ENCODE measurements at regions not wholly inside any gene's neighbourhood (a gene's known extent, or its start where the extent isn't known, plus 50 kb on each side); places are given as distances from the start of the nearest gene placed in this dataset.

GRCh38 chr12:131370791-131371347, 340.0 kb upstream of the SFSWAP start:
- 86% methylated on average over 11 of the region's 11 CpGs for WGBS (ENCODE audit: insufficient coverage)
- no peak for DNase-seq
- POLR2A ChIA-PET = no interaction called here

GRCh38 chr12:131371401-131372170, 339.3 kb upstream of the SFSWAP start:
- H3K4me3 ChIP-seq (ENCODE audit: control insufficient read depth in 1 of 7, extremely low read depth in 1 of 7, insufficient read depth in 4 of 7, low read depth in 2 of 7, low read length in 6 of 7) = no peak overlapping the region
- 93% methylated on average over 16 of the region's 16 CpGs for WGBS (ENCODE audit: insufficient coverage)
- H3K27ac ChIP-seq (ENCODE audit: insufficient read depth in 1 of 2, low read depth in 1 of 2, low read length in 2 of 2, poor library complexity in 1 of 2, severe bottlenecking in 2 of 2) = no peak overlapping the region
- no peaks in the 10 kb centered on the region for H3K9me3 ChIP-seq (ENCODE audit: control extremely low read depth in 1 of 5, control insufficient read depth in 4 of 5, insufficient read depth in 2 of 5, low read depth in 1 of 5, low read length in 4 of 5)
- no peak for DNase-seq
- ChIA-PET CTCF (no interaction called here), POLR2A (no interaction called here)
- no peaks in the 10 kb centered on the region for H3K4me1 ChIP-seq (ENCODE audit: control extremely low read depth in 1 of 4, control insufficient read depth in 4 of 4, insufficient read depth in 4 of 4, low read length in 3 of 4)
- peaks cover 0 to 2% (median 0%) of the 10 kb centered on the region in 5 experiments for H3K27me3 ChIP-seq (replicated peaks in 2 of 5; ENCODE audit: control insufficient read depth in 4 of 5, insufficient read depth in 5 of 5, low read length in 4 of 5)
- no peaks in the 10 kb centered on the region for H3K36me3 ChIP-seq (ENCODE audit: control insufficient read depth in 4 of 4, insufficient read depth in 4 of 4, low read length in 3 of 4)

More at GRCh38 chr12:131370791-131371347, 340.0 kb upstream of the SFSWAP start:
- H3K4me1 ChIP-seq (ENCODE audit: control extremely low read depth in 1 of 4, control insufficient read depth in 4 of 4, insufficient read depth in 4 of 4, low read length in 3 of 4) = no peaks in the 10 kb centered on the region
- CTCF ChIA-PET = no interaction called here
- H3K27ac ChIP-seq (ENCODE audit: insufficient read depth in 1 of 2, low read depth in 1 of 2, low read length in 2 of 2, poor library complexity in 1 of 2, severe bottlenecking in 2 of 2) = no peak overlapping the region
- no peak overlapping the region for H3K4me3 ChIP-seq (ENCODE audit: control insufficient read depth in 1 of 7, extremely low read depth in 1 of 7, insufficient read depth in 4 of 7, low read depth in 2 of 7, low read length in 6 of 7)
- H3K27me3 ChIP-seq (replicated peaks in 2 of 5; ENCODE audit: control insufficient read depth in 4 of 5, insufficient read depth in 5 of 5, low read length in 4 of 5) = peaks cover 0 to 2% (median 0%) of the 10 kb centered on the region in 5 experiments
- no peaks in the 10 kb centered on the region for H3K36me3 ChIP-seq (ENCODE audit: control insufficient read depth in 4 of 4, insufficient read depth in 4 of 4, low read length in 3 of 4)
- H3K9me3 ChIP-seq (ENCODE audit: control extremely low read depth in 1 of 5, control insufficient read depth in 4 of 5, insufficient read depth in 2 of 5, low read depth in 1 of 5, low read length in 4 of 5) = no peaks in the 10 kb centered on the region

GRCh38 chr12:131372171-131372475, 338.8 kb upstream of the SFSWAP start:
- WGBS (ENCODE audit: insufficient coverage) = 96% methylated on average over 8 of the region's 8 CpGs
- Histone ChIP-seq H3K9me3 (ENCODE audit: control extremely low read depth in 1 of 5, control insufficient read depth in 4 of 5, insufficient read depth in 2 of 5, low read depth in 1 of 5, low read length in 4 of 5) (no peaks in the 10 kb centered on the region), H3K4me1 (ENCODE audit: control extremely low read depth in 1 of 4, control insufficient read depth in 4 of 4, insufficient read depth in 4 of 4, low read length in 3 of 4) (no peaks in the 10 kb centered on the region), H3K27ac (ENCODE audit: insufficient read depth in 1 of 2, low read depth in 1 of 2, low read length in 2 of 2, poor library complexity in 1 of 2, severe bottlenecking in 2 of 2) (no peak overlapping the region), H3K27me3 (replicated peaks in 2 of 5; ENCODE audit: control insufficient read depth in 4 of 5, insufficient read depth in 5 of 5, low read length in 4 of 5) (peaks cover 0 to 3% (median 0%) of the 10 kb centered on the region in 5 experiments), H3K4me3 (ENCODE audit: control insufficient read depth in 1 of 7, extremely low read depth in 1 of 7, insufficient read depth in 4 of 7, low read depth in 2 of 7, low read length in 6 of 7) (no peak overlapping the region), H3K36me3 (ENCODE audit: control insufficient read depth in 4 of 4, insufficient read depth in 4 of 4, low read length in 3 of 4) (no peaks in the 10 kb centered on the region)
- ChIA-PET POLR2A (no interaction called here), CTCF (no interaction called here)
- no peak for DNase-seq

- Histone ChIP-seq H3K27ac (ENCODE audit: insufficient read depth in 1 of 2, low read depth in 1 of 2, low read length in 2 of 2, poor library complexity in 1 of 2, severe bottlenecking in 2 of 2) (no peak overlapping the region), H3K4me1 (ENCODE audit: control extremely low read depth in 1 of 4, control insufficient read depth in 4 of 4, insufficient read depth in 4 of 4, low read length in 3 of 4) (no peaks in the 10 kb centered on the region), H3K36me3 (ENCODE audit: control insufficient read depth in 4 of 4, insufficient read depth in 4 of 4, low read length in 3 of 4) (no peaks in the 10 kb centered on the region), H3K27me3 (replicated peaks in 2 of 5; ENCODE audit: control insufficient read depth in 4 of 5, insufficient read depth in 5 of 5, low read length in 4 of 5) (peaks cover 0 to 4% (median 0%) of the 10 kb centered on the region in 5 experiments), H3K9me3 (ENCODE audit: control extremely low read depth in 1 of 5, control insufficient read depth in 4 of 5, insufficient read depth in 2 of 5, low read depth in 1 of 5, low read length in 4 of 5) (no peaks in the 10 kb centered on the region), H3K4me3 (ENCODE audit: control insufficient read depth in 1 of 7, extremely low read depth in 1 of 7, insufficient read depth in 4 of 7, low read depth in 2 of 7, low read length in 6 of 7) (no peak overlapping the region)
- POLR2A ChIA-PET = no interaction called here
- 88% methylated on average over 2 of the region's 2 CpGs for WGBS (ENCODE audit: insufficient coverage)
- no peak for DNase-seq
- CTCF ChIA-PET = no interaction called here
Measured at GRCh38 chr12:131372706-131373195, 338.1 kb upstream of the SFSWAP start.

GRCh38 chr12:131375261-131375971, 335.5 kb upstream of the SFSWAP start:
- CTCF ChIA-PET = no interaction called here
- Histone ChIP-seq H3K27me3 (replicated peaks in 2 of 5; ENCODE audit: control insufficient read depth in 4 of 5, insufficient read depth in 5 of 5, low read length in 4 of 5) (peaks cover 0 to 17% (median 2%) of the 10 kb centered on the region in 5 experiments), H3K4me3 (ENCODE audit: control insufficient read depth in 1 of 7, extremely low read depth in 1 of 7, insufficient read depth in 4 of 7, low read depth in 2 of 7, low read length in 6 of 7) (no peak overlapping the region), H3K9me3 (ENCODE audit: control extremely low read depth in 1 of 5, control insufficient read depth in 4 of 5, insufficient read depth in 2 of 5, low read depth in 1 of 5, low read length in 4 of 5) (no peaks in the 10 kb centered on the region), H3K4me1 (ENCODE audit: control extremely low read depth in 1 of 4, control insufficient read depth in 4 of 4, insufficient read depth in 4 of 4, low read length in 3 of 4) (no peaks in the 10 kb centered on the region), H3K36me3 (ENCODE audit: control insufficient read depth in 4 of 4, insufficient read depth in 4 of 4, low read length in 3 of 4) (no peaks in the 10 kb centered on the region), H3K27ac (ENCODE audit: insufficient read depth in 1 of 2, low read depth in 1 of 2, low read length in 2 of 2, poor library complexity in 1 of 2, severe bottlenecking in 2 of 2) (no peak overlapping the region)
- WGBS (ENCODE audit: insufficient coverage) = 99% methylated on average over 15 of the region's 17 CpGs
- POLR2A ChIA-PET = no interaction called here
- DNase-seq = no peak

GRCh38 chr12:131375972-131376345, 334.9 kb upstream of the SFSWAP start:
- no peaks in the 10 kb centered on the region for H3K4me1 ChIP-seq (ENCODE audit: control extremely low read depth in 1 of 4, control insufficient read depth in 4 of 4, insufficient read depth in 4 of 4, low read length in 3 of 4)
- H3K27ac ChIP-seq (ENCODE audit: insufficient read depth in 1 of 2, low read depth in 1 of 2, low read length in 2 of 2, poor library complexity in 1 of 2, severe bottlenecking in 2 of 2) = no peak overlapping the region
- ChIA-PET POLR2A (no interaction called here), CTCF (no interaction called here)
- no peaks in the 10 kb centered on the region for H3K36me3 ChIP-seq (ENCODE audit: control insufficient read depth in 4 of 4, insufficient read depth in 4 of 4, low read length in 3 of 4)
- 92% methylated on average over 8 of the region's 8 CpGs for WGBS (ENCODE audit: insufficient coverage)
- H3K9me3 ChIP-seq (ENCODE audit: control extremely low read depth in 1 of 5, control insufficient read depth in 4 of 5, insufficient read depth in 2 of 5, low read depth in 1 of 5, low read length in 4 of 5) = no peaks in the 10 kb centered on the region
- H3K27me3 ChIP-seq (replicated peaks in 2 of 5; ENCODE audit: control insufficient read depth in 4 of 5, insufficient read depth in 5 of 5, low read length in 4 of 5) = peaks cover 0 to 22% (median 7%) of the 10 kb centered on the region in 5 experiments
- DNase-seq = no peak
- no peak overlapping the region for H3K4me3 ChIP-seq (ENCODE audit: control insufficient read depth in 1 of 7, extremely low read depth in 1 of 7, insufficient read depth in 4 of 7, low read depth in 2 of 7, low read length in 6 of 7)

- Histone ChIP-seq H3K4me3 (ENCODE audit: control insufficient read depth in 1 of 7, extremely low read depth in 1 of 7, insufficient read depth in 4 of 7, low read depth in 2 of 7, low read length in 6 of 7) (no peak overlapping the region), H3K36me3 (ENCODE audit: control insufficient read depth in 4 of 4, insufficient read depth in 4 of 4, low read length in 3 of 4) (no peaks in the 10 kb centered on the region), H3K27ac (ENCODE audit: insufficient read depth in 1 of 2, low read depth in 1 of 2, low read length in 2 of 2, poor library complexity in 1 of 2, severe bottlenecking in 2 of 2) (no peak overlapping the region), H3K27me3 (replicated peaks in 2 of 5; ENCODE audit: control insufficient read depth in 4 of 5, insufficient read depth in 5 of 5, low read length in 4 of 5) (peaks cover 0 to 35% (median 9%) of the 10 kb centered on the region in 5 experiments), H3K4me1 (ENCODE audit: control extremely low read depth in 1 of 4, control insufficient read depth in 4 of 4, insufficient read depth in 4 of 4, low read length in 3 of 4) (no peaks in the 10 kb centered on the region), H3K9me3 (ENCODE audit: control extremely low read depth in 1 of 5, control insufficient read depth in 4 of 5, insufficient read depth in 2 of 5, low read depth in 1 of 5, low read length in 4 of 5) (no peaks in the 10 kb centered on the region)
- no peak for DNase-seq
- ChIA-PET CTCF (no interaction called here), POLR2A (no interaction called here)
- WGBS (ENCODE audit: insufficient coverage) = 96% methylated on average over 29 of the region's 29 CpGs
Measured at GRCh38 chr12:131378176-131378842, 332.6 kb upstream of the SFSWAP start.
